NCI-H526 (cell line): ENCODE measurements at regions not wholly inside any gene's neighbourhood (a gene's known extent, or its start where the extent isn't known, plus 50 kb on each side); places are given as distances from the start of the nearest gene placed in this dataset.

ENCODE experiments used
- DNase-seq, 2 experiments: peaks; one replicate each; lab custom pipeline; 2025; lab: John Stamatoyannopoulos, UW

- DNase-seq, result peak; percentile 16 to 54
Observed at GRCh38 chr1:37240897-37241296, 206.6 kb upstream of the GRIK3 start.

GRCh38 chr1:37242501-37242900, 208.2 kb upstream of the GRIK3 start:
- DNase-seq, result no peak

- DNase-seq, result no peak
Observed at GRCh38 chr1:37243368-37244082, 209.2 kb upstream of the GRIK3 start.

GRCh38 chr1:37244083-37244480, 209.8 kb upstream of the GRIK3 start:
- no peak for DNase-seq

GRCh38 chr1:37244815-37245214, 210.5 kb upstream of the GRIK3 start:
- DNase-seq, result no peak

- DNase-seq, result no peak
Observed at GRCh38 chr1:37246631-37247030, 212.3 kb upstream of the GRIK3 start.

- no peak for DNase-seq
Observed at GRCh38 chr1:37250371-37250770, 216.1 kb upstream of the GRIK3 start.

- peak; percentile 66 to 88 for DNase-seq
Observed at GRCh38 chr1:37255136-37255795, 219.1 kb upstream of the ZC3H12A start.

- DNase-seq, result peak in 1 of 2 experiments; percentile 33
Observed at GRCh38 chr1:37255868-37256267, 218.5 kb upstream of the ZC3H12A start.

GRCh38 chr1:37257646-37258045, 216.7 kb upstream of the ZC3H12A start:
- DNase-seq, result no peak

GRCh38 chr1:37258068-37258467, 216.3 kb upstream of the ZC3H12A start:
- DNase-seq, result peak in 1 of 2 experiments; percentile 32

- no peak for DNase-seq
Observed at GRCh38 chr1:37259019-37259418, 215.4 kb upstream of the ZC3H12A start.

GRCh38 chr1:37261129-37261528, 213.3 kb upstream of the ZC3H12A start:
- no peak for DNase-seq

GRCh38 chr1:37262439-37263170, 211.8 kb upstream of the ZC3H12A start:
- DNase-seq, result peak in 1 of 2 experiments; percentile 28

- DNase-seq, result no peak
Observed at GRCh38 chr1:37265156-37265555, 209.2 kb upstream of the ZC3H12A start.

- DNase-seq, result peak; percentile 78 to 91
Observed at GRCh38 chr1:37265786-37266667, 208.4 kb upstream of the ZC3H12A start.

- DNase-seq, result peak; percentile 57 to 92
Observed at GRCh38 chr1:37267111-37267835, 207.1 kb upstream of the ZC3H12A start.

- no peak for DNase-seq
Observed at GRCh38 chr1:37270639-37271038, 203.7 kb upstream of the ZC3H12A start.

- no peak for DNase-seq
Observed at GRCh38 chr1:37272626-37273025, 201.8 kb upstream of the ZC3H12A start.

GRCh38 chr1:37274486-37274885, 199.9 kb upstream of the ZC3H12A start:
- DNase-seq, result no peak

GRCh38 chr1:37274938-37275631, 199.3 kb upstream of the ZC3H12A start:
- peak in 1 of 2 experiments; percentile 29 for DNase-seq
